Smooth muscle cell (in vitro differentiated cells): ENCODE measurements at regions not wholly inside any gene's neighbourhood (a gene's known extent, or its start where the extent isn't known, plus 50 kb on each side); places are given as distances from the start of the nearest gene placed in this dataset.
A peak's percentile ranks its signal among the peaks of the same experiment; 100 is the strongest.

Experiments
- DNase-seq: peaks from one replicate; lab custom pipeline; 2025; ENCODE audit not compliant: unreplicated experiment; lab: John Stamatoyannopoulos, UW
- H2AFZ ChIP-seq: fragments of 200-600 bp; sonication (generic); 2 replicates; pipeline ENCODE4 v1.6.0; 2016; ENCODE audit warnings: antibody characterized with exemption, low read depth, mild to moderate bottlenecking
- H3F3A ChIP-seq: fragments of 200-600 bp; sonication (generic); 2 replicates; pipeline ENCODE4 v1.6.0; 2017; ENCODE audit warnings: antibody characterized with exemption, low read depth
- H3K27ac ChIP-seq: fragments of 200-600 bp; sonication (generic); 2 replicates; pipeline ENCODE4 v1.5.1; 2016; ENCODE audit warnings: low read depth, mild to moderate bottlenecking
- H3K27me3 ChIP-seq: fragments of 200-600 bp; sonication (generic); 2 replicates; pipeline ENCODE4 v1.6.1; 2016; ENCODE audit warnings: low read depth, mild to moderate bottlenecking
- H3K36me3 ChIP-seq: fragments of 200-600 bp; sonication (generic); 2 replicates; pipeline ENCODE4 v1.5.1; 2016; ENCODE audit warnings: low read depth
- H3K4me1 ChIP-seq: fragments of 200-600 bp; sonication (generic); 2 replicates; pipeline ENCODE4 v1.5.1; 2016; ENCODE audit warnings: low read depth
- H3K4me2 ChIP-seq: fragments of 200-600 bp; sonication (generic); 2 replicates; pipeline ENCODE4 v1.6.0; 2016; ENCODE audit warnings: mild to moderate bottlenecking
- H3K4me3 ChIP-seq: fragments of 200-600 bp; sonication (generic); 2 replicates; pipeline ENCODE4 v1.5.1; 2016; ENCODE audit warnings: mild to moderate bottlenecking
- H3K79me2 ChIP-seq: fragments of 200-600 bp; sonication (generic); 2 replicates; pipeline ENCODE4 v1.6.0; 2016; ENCODE audit warnings: low read depth, mild to moderate bottlenecking
- H3K9ac ChIP-seq: fragments of 200-600 bp; sonication (generic); 2 replicates; pipeline ENCODE4 v1.6.0; 2016; ENCODE audit warnings: low read depth
- H3K9me3 ChIP-seq: fragments of 200-600 bp; sonication (generic); replicated peaks from 2 replicates; pipeline ENCODE4 v1.5.1; 2016; ENCODE audit warnings: low read depth
- H4K20me1 ChIP-seq: fragments of 200-600 bp; sonication (generic); 2 replicates; pipeline ENCODE4 v1.6.0; 2016; ENCODE audit warnings: low read depth
- CTCF ChIP-seq: fragments of 200-600 bp; sonication (generic); IDR thresholded peaks from 2 replicates; pipeline ENCODE4 v1.5.1; 2017; ENCODE audit warnings: borderline replicate concordance, mild to moderate bottlenecking, antibody characterized with exemption; ENCODE audit not compliant: insufficient read depth, poor library complexity, severe bottlenecking
- WGBS: methylation state at CpG from one replicate; pipeline ENCODE4 v1.1.7; 2016; ENCODE audit warnings: low lambda C conversion rate; 5-methylcytosine and 5-hydroxymethylcytosine counted together

GRCh38 chr3:1664266-1664665 is 434.4 kb upstream of the CNTN4 start:
- Histone ChIP-seq H3K27me3 (no peaks in the 10 kb centered on the region), H3K4me3 (no peak overlapping the region), H3K9ac (no peak overlapping the region), H3K9me3 (no peaks in the 10 kb centered on the region), H3K36me3 (no peaks in the 10 kb centered on the region), H4K20me1 (no peaks in the 10 kb centered on the region), H2AFZ (no peak overlapping the region), H3K4me1 (no peaks in the 10 kb centered on the region), H3K79me2 (no peaks in the 10 kb centered on the region), H3K27ac (peak overlapping the region; percentile 21), H3K4me2 (peak overlapping the region; percentile 3), H3F3A (no peaks in the 10 kb centered on the region)
- no peak for DNase-seq
- TF ChIP-seq CTCF, result no peak
- WGBS, result 73% methylated on average over 1 of the region's 1 CpG

- no peaks in the 10 kb centered on the region for H4K20me1 ChIP-seq
- H3K4me3 ChIP-seq, result no peak overlapping the region
- H3K4me2 ChIP-seq, result no peak overlapping the region
- H2AFZ ChIP-seq, result no peak overlapping the region
- H3K27me3 ChIP-seq, result no peaks in the 10 kb centered on the region
- no peaks in the 10 kb centered on the region for H3K79me2 ChIP-seq
- H3K9me3 ChIP-seq, result no peaks in the 10 kb centered on the region
- no peaks in the 10 kb centered on the region for H3K4me1 ChIP-seq
- 95% methylated on average over 1 of the region's 1 CpG for WGBS
- no peaks in the 10 kb centered on the region for H3F3A ChIP-seq
- no peak overlapping the region for H3K9ac ChIP-seq
- no peak for DNase-seq
- no peak for TF ChIP-seq CTCF
- H3K36me3 ChIP-seq, result no peaks in the 10 kb centered on the region
- no peak overlapping the region for H3K27ac ChIP-seq
These were observed 431.8 kb upstream of the CNTN4 start for GRCh38 chr3:1666865-1667264.

GRCh38 chr3:1677576-1678156 is 421.0 kb upstream of the CNTN4 start:
- Histone ChIP-seq H3F3A (no peaks in the 10 kb centered on the region), H2AFZ (peak overlapping the region; percentile 3), H3K27ac (no peak overlapping the region), H3K9ac (no peak overlapping the region), H3K27me3 (no peaks in the 10 kb centered on the region), H3K36me3 (no peaks in the 10 kb centered on the region), H3K4me1 (no peaks in the 10 kb centered on the region), H3K4me3 (no peak overlapping the region), H3K9me3 (no peaks in the 10 kb centered on the region), H3K79me2 (no peaks in the 10 kb centered on the region), H3K4me2 (no peak overlapping the region), H4K20me1 (no peaks in the 10 kb centered on the region)
- WGBS, result 63% methylated on average over 7 of the region's 7 CpGs
- no peak for TF ChIP-seq CTCF
- no peak for DNase-seq

GRCh38 chr3:1692428-1692827 is 406.2 kb upstream of the CNTN4 start:
- Histone ChIP-seq H3K9me3 (peaks cover 5% of the 10 kb centered on the region), H3K27ac (no peak overlapping the region), H3K27me3 (no peaks in the 10 kb centered on the region), H3K4me3 (no peak overlapping the region), H3K79me2 (no peaks in the 10 kb centered on the region), H3K9ac (no peak overlapping the region), H3K36me3 (no peaks in the 10 kb centered on the region), H3K4me2 (no peak overlapping the region), H3F3A (peaks cover 6% of the 10 kb centered on the region), H4K20me1 (no peaks in the 10 kb centered on the region), H2AFZ (no peak overlapping the region), H3K4me1 (no peaks in the 10 kb centered on the region)
- DNase-seq, result no peak
- no peak for TF ChIP-seq CTCF
- 85% methylated on average over 1 of the region's 1 CpG for WGBS
